Type B pancreatic cell (in vitro differentiated cells): ENCODE measurements at regions not wholly inside any gene's neighbourhood (a gene's known extent, or its start where the extent isn't known, plus 50 kb on each side); places are given as distances from the start of the nearest gene placed in this dataset.

Experiments used
- DNase-seq: peaks from one replicate; pipeline ENCODE4 v3.0.0; 2021; ENCODE audit warnings: mixed read lengths; ENCODE audit not compliant: unreplicated experiment; ENCODE audit errors: extremely low spot score
- H3K27ac Mint-ChIP-seq: 2 replicates; pipeline ENCODE4 v1.8.0; 2021; ENCODE audit warnings: mild to moderate bottlenecking, mixed read lengths
- H3K27me3 Mint-ChIP-seq: 2 replicates; pipeline ENCODE4 v1.8.0; 2021; ENCODE audit warnings: mixed read lengths
- H3K36me3 Mint-ChIP-seq: 2 replicates; pipeline ENCODE4 v1.8.0; 2021; ENCODE audit warnings: mixed read lengths
- H3K4me1 Mint-ChIP-seq: one replicate; pipeline ENCODE4 v1.8.0; 2021; ENCODE audit warnings: mixed read lengths; ENCODE audit not compliant: unreplicated experiment
- H3K4me3 Mint-ChIP-seq: 2 replicates; pipeline ENCODE4 v1.8.0; 2021; ENCODE audit warnings: mild to moderate bottlenecking, mixed read lengths
- H3K9me3 Mint-ChIP-seq: 2 replicates; pipeline ENCODE4 v1.8.0; 2021; ENCODE audit warnings: mixed read lengths
- TF ChIP-seq, protein P1 (sequence below): fragments of 200-600 bp; sonication (generic); conservative IDR thresholded peaks from 2 replicates; pipeline ENCODE4 v1.5.0; 2021; ENCODE audit warnings: antibody characterized with exemption, mild to moderate bottlenecking

DNA sequence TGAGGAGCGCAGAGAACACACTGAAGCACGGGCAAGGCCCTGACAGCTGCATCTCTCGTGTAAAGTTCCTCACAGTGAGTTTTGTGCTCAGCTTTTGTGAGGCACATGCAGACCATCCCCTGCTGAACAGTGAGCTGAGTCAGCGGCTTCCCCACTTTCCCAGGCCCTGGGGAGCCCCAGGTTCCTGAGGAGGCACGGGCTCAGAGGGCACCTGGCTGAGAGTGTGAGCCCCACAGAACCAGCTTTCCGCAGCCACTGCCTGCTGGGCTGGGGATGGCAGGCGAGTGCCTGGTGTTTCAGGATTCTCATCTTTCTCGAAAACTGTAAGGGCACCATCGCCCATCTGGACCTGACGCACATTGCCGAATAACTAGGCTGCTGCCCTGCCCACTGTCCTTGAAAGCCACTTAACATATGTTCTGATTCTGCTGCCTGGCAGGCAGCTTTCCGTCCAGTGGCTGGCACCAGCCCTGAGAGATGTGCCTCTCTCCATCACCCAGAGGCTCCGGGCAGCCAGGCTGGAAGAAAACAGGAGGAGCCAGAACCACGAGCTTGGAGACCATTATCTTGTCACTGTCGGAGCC, 266.7 kb upstream of the FOXF1 start:
- Mint-ChIP-seq H3K27ac (no peak overlapping the region), H3K36me3 (no peaks in the 10 kb centered on the region), H3K4me3 (no peak overlapping the region), H3K27me3 (peaks cover 73% of the 10 kb centered on the region), H3K9me3 (no peaks in the 10 kb centered on the region), H3K4me1 (peaks cover 6% of the 10 kb centered on the region)
- TF ChIP-seq, protein P1, sequence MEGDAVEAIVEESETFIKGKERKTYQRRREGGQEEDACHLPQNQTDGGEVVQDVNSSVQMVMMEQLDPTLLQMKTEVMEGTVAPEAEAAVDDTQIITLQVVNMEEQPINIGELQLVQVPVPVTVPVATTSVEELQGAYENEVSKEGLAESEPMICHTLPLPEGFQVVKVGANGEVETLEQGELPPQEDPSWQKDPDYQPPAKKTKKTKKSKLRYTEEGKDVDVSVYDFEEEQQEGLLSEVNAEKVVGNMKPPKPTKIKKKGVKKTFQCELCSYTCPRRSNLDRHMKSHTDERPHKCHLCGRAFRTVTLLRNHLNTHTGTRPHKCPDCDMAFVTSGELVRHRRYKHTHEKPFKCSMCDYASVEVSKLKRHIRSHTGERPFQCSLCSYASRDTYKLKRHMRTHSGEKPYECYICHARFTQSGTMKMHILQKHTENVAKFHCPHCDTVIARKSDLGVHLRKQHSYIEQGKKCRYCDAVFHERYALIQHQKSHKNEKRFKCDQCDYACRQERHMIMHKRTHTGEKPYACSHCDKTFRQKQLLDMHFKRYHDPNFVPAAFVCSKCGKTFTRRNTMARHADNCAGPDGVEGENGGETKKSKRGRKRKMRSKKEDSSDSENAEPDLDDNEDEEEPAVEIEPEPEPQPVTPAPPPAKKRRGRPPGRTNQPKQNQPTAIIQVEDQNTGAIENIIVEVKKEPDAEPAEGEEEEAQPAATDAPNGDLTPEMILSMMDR = no peak
- no peak for DNase-seq

DNA sequence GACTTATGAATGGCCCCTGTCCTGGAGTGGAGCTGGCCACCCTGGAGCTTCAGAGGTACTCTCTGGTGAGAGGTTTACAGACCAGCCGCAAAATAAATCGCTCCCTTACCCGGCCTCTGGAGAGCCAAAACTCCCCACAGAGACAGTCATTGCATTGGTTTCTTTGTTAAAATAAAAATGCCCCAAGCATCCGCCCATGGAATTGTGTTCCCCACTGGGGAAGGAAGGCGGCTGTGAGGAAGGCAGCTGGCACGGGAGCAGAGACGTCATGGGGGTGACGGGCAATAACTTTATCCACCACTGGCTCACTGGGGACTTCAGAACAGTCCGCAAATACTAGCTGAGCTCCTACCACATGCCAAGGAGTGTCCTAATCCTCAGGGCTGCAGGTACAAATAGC, 266.2 kb upstream of the FOXF1 start:
- Mint-ChIP-seq H3K36me3 (no peaks in the 10 kb centered on the region), H3K27ac (no peak overlapping the region), H3K4me3 (no peak overlapping the region), H3K4me1 (peaks cover 6% of the 10 kb centered on the region), H3K9me3 (no peaks in the 10 kb centered on the region), H3K27me3 (peaks cover 76% of the 10 kb centered on the region)
- TF ChIP-seq, protein P1 = no peak
- DNase-seq = no peak

DNA sequence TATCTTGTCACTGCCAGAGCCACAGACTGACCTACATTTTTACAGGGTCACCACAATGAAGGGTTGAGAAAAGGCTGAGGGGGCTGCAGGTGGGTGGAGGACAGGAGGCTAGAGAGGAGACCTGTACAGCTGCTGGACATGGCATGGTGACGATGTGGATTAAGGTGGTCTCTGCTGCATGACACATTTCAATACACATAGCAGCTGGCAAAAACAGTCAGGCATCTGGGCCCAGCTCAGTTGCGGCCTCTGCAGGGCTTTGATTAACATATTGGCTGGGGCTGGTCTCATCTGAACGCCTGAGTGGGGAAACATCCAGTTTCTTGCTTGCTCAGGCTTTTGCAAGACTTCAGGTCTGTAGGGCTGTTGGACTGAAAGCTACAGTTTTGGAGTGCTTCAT, 265.4 kb upstream of the FOXF1 start:
- Mint-ChIP-seq H3K4me3 (no peak overlapping the region), H3K36me3 (no peaks in the 10 kb centered on the region), H3K9me3 (no peaks in the 10 kb centered on the region), H3K27me3 (peaks cover 78% of the 10 kb centered on the region), H3K4me1 (peaks cover 6% of the 10 kb centered on the region), H3K27ac (no peak overlapping the region)
- DNase-seq = no peak
- TF ChIP-seq, protein P1 = no peak

DNA sequence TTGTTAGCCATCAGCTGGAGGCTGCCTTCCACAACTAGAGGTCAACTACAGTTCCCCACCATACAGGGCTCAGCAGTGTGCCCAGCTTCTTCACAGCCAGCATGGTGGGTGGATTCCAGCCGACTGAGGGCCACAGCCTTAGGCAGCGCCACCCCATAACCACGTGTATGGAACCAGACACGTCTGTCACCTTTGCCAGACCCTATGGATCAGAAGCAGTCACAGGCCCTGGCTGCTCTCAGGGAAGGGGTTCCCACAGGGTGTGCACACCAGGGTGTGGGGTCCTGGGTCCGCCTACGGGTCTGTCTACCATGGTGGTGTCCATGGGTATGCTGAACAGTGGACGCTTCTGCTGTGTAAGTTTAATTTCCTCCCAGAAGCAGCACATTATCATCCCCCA, 265.0 kb upstream of the FOXF1 start:
- TF ChIP-seq, protein P1 = no peak
- Mint-ChIP-seq H3K4me3 (no peak overlapping the region), H3K27ac (no peak overlapping the region), H3K27me3 (peaks cover 77% of the 10 kb centered on the region), H3K9me3 (no peaks in the 10 kb centered on the region), H3K36me3 (no peaks in the 10 kb centered on the region), H3K4me1 (peaks cover 6% of the 10 kb centered on the region)
- no peak for DNase-seq

DNA sequence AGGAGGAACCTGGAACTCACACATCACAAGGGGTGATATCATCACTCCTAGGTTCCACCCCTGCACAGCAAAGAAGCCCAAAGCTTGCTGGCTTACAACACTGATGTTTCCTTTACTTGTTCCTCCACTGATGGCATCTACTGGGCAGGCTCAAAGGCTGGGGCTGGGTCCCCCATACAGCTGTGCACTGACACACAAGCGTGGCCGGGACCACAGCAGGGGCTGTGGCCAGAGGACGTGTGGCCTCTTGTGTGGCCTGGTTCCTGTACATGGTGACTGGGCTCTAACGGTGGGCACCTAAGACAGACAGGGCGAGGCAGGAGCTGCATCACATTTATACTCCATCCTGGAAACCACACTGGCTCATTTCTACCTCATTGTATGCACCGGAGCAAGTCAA, 264.4 kb upstream of the FOXF1 start:
- H3K9me3 Mint-ChIP-seq = no peaks in the 10 kb centered on the region
- TF ChIP-seq, protein P1 = no peak
- no peak overlapping the region for H3K4me3 Mint-ChIP-seq
- peaks cover 73% of the 10 kb centered on the region for H3K27me3 Mint-ChIP-seq
- H3K4me1 Mint-ChIP-seq = peaks cover 6% of the 10 kb centered on the region
- H3K36me3 Mint-ChIP-seq = no peaks in the 10 kb centered on the region
- H3K27ac Mint-ChIP-seq = no peak overlapping the region
- DNase-seq = no peak
